ENCODE measurements at regions not wholly inside any gene's neighbourhood (a gene's known extent, or its start where the extent isn't known, plus 50 kb on each side); places are given as distances from the start of the nearest gene placed in this dataset.

GRCh38 chr10:10941127-10941730 is 76.4 kb upstream of the CELF2 start:
- TF ChIP-seq EZH2 (IDR thresholded peaks at IDR 0.05; ENCODE audit: low read length) (no peak), CTCF (optimal IDR thresholded peaks at IDR 0.05 in 1 of 3, IDR thresholded peaks at IDR 0.05 in 1 of 3, conservative IDR thresholded peaks at IDR 0.05 in 1 of 3; ENCODE audit: extremely low read depth in 1 of 3, insufficient read depth in 2 of 3, low read length in 3 of 3) (no peak)
